CD4-positive, CD25-positive, alpha-beta regulatory T cell (primary cell): ENCODE measurements at regions not wholly inside any gene's neighbourhood (a gene's known extent, or its start where the extent isn't known, plus 50 kb on each side); places are given as distances from the start of the nearest gene placed in this dataset.

ENCODE experiments used
- ATAC-seq, 2 donors: fragments of 150-1000 bp; cut with Tn5 transposase; one replicate each; pipeline ENCODE4 v1.10.0; 2021; ENCODE audit warnings: low read depth in 2 of 2, moderate number of reproducible peaks in 2 of 2, moderate library complexity in 1 of 2
- DNase-seq, 3 donors: peaks; one replicate each; pipeline versions ENCODE4 v3.0.0 to v3.0.0-alpha.2; 2012 to 2022; ENCODE audit warnings: mixed read lengths in 1 of 3
- H3K27ac ChIP-seq: one replicate; pipeline ENCODE4 v1.7.0; 2013; ENCODE audit warnings: mild to moderate bottlenecking, low read length; ENCODE audit not compliant: insufficient read depth, poor library complexity, severe bottlenecking
- H3K27me3 ChIP-seq: one replicate; pipeline ENCODE4 v1.7.0; 2013; ENCODE audit warnings: low read length; ENCODE audit not compliant: control insufficient read depth, insufficient read depth
- H3K36me3 ChIP-seq: one replicate; pipeline ENCODE4 v1.7.0; 2013; ENCODE audit warnings: mild to moderate bottlenecking, low read length, moderate library complexity; ENCODE audit not compliant: control insufficient read depth, insufficient read depth
- H3K4me1 ChIP-seq: 2 replicates; pipeline ENCODE4 v1.7.0; 2013; ENCODE audit warnings: mild to moderate bottlenecking, low read length; ENCODE audit not compliant: insufficient read depth, control insufficient read depth, poor library complexity, severe bottlenecking
- H3K4me3 ChIP-seq: one replicate; pipeline ENCODE4 v1.7.0; 2013; ENCODE audit warnings: low read depth, mild to moderate bottlenecking, low read length, moderate library complexity
- H3K9me3 ChIP-seq, 2 experiments: 1 replicate in 1 of 2; 2 replicates in 1 of 2; pipeline ENCODE4 v1.7.0; 2013; ENCODE audit warnings: low read length in 2 of 2, mild to moderate bottlenecking in 1 of 2, moderate library complexity in 1 of 2; ENCODE audit not compliant: control insufficient read depth in 2 of 2
- H3K27ac Mint-ChIP-seq, 3 donors: one replicate each; pipeline ENCODE4 v1.8.0; 2020 to 2022; ENCODE audit warnings: mild to moderate bottlenecking in 3 of 3, mixed read lengths in 3 of 3, moderate library complexity in 2 of 3
- H3K27me3 Mint-ChIP-seq: one replicate; pipeline ENCODE4 v1.8.0; 2022; ENCODE audit warnings: mild to moderate bottlenecking, mixed read lengths
- H3K36me3 Mint-ChIP-seq: one replicate; pipeline ENCODE4 v1.8.0; 2020; ENCODE audit warnings: mixed read lengths
- H3K4me1 Mint-ChIP-seq, 4 donors: one replicate each; pipeline ENCODE4 v1.8.0; 2020 to 2022; ENCODE audit warnings: mixed read lengths in 4 of 4, mild to moderate bottlenecking in 1 of 4
- H3K4me3 Mint-ChIP-seq, 4 donors: one replicate each; pipeline ENCODE4 v1.8.0; 2020 to 2022; ENCODE audit warnings: mild to moderate bottlenecking in 4 of 4, mixed read lengths in 4 of 4, moderate library complexity in 3 of 4
- H3K9me3 Mint-ChIP-seq, 7 donors: one replicate each; pipeline ENCODE4 v1.8.0; 2020 to 2022; ENCODE audit warnings: mixed read lengths in 7 of 7, mild to moderate bottlenecking in 3 of 7, moderate library complexity in 2 of 7

DNA sequence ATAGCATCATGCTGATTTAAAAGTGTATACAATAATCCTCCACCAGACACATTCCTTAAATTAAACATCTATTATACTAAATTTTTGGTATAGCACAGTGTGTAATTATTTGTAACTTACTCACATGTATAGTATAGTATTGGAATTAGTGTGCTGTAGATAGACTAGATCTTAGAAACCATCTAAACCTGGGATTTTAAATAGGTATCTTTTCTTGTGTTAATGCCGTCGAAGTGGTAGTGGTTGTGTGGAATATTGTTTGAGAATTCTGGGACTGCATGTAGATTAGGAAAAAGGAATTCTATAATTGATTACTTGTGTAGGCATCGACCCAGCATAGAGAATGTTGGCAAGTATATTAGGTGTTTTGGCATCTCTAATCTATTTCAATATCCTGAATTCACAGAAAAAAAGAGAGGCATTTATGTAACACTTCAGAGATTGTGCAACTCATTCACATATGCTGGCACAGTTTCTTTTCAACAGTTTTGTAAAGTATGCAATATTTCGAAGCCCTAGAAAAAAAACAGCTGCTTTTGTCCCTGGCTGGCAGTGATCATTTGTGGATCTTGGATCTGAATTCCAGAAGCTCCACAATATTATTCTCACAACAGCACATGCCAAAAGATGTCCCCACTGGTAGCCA is 145.5 kb upstream of the AGR3 start:
- Histone ChIP-seq H3K27me3 (no peaks in the 10 kb centered on the region), H3K4me3 (no peak overlapping the region), H3K4me1 (peaks cover 45% of the 10 kb centered on the region), H3K9me3 (no peaks in the 10 kb centered on the region), H3K27ac (no peak overlapping the region), H3K36me3 (no peaks in the 10 kb centered on the region)
- Mint-ChIP-seq H3K36me3 (no peaks in the 10 kb centered on the region), H3K27me3 (no peaks in the 10 kb centered on the region), H3K9me3 (peaks cover 0 to 1% (median 0%) of the 10 kb centered on the region in 7 donors), H3K4me3 (no peak overlapping the region), H3K27ac (peak overlapping the region in 1 of 3 donors; percentile 34), H3K4me1 (peaks cover 25 to 65% (median 45%) of the 10 kb centered on the region in 4 donors)
- ATAC-seq: no peak
- DNase-seq: no peak

DNA sequence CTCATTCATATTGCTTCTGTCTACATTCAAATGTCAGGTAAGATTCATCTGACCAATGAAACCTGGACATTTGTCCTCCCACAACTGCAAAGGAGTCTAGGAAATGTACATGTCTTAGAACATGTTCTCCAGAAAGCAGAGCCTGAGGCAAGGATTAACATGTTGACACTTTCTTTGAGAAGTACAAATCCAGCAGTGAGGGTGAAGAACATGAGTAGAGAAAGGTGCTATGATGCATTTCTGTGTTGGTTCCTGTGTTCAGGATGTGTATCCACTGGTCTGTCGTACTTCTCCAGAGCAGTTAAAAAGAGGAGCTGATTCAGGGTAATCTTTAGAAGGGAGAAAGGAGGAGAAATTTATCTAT is 146.0 kb upstream of the AGR3 start:
- ATAC-seq (no peak), DNase-seq (no peak)
- Histone ChIP-seq H3K4me1 (peaks cover 41% of the 10 kb centered on the region), H3K27me3 (no peaks in the 10 kb centered on the region), H3K36me3 (no peaks in the 10 kb centered on the region), H3K4me3 (no peak overlapping the region), H3K9me3 (no peaks in the 10 kb centered on the region), H3K27ac (no peak overlapping the region)
- Mint-ChIP-seq H3K27me3 (no peaks in the 10 kb centered on the region), H3K9me3 (no peaks in the 10 kb centered on the region), H3K36me3 (no peaks in the 10 kb centered on the region), H3K27ac (peak overlapping the region in 1 of 3 donors; percentile 34), H3K4me3 (no peak overlapping the region), H3K4me1 (peaks cover 20 to 62% (median 41%) of the 10 kb centered on the region in 4 donors)

DNA sequence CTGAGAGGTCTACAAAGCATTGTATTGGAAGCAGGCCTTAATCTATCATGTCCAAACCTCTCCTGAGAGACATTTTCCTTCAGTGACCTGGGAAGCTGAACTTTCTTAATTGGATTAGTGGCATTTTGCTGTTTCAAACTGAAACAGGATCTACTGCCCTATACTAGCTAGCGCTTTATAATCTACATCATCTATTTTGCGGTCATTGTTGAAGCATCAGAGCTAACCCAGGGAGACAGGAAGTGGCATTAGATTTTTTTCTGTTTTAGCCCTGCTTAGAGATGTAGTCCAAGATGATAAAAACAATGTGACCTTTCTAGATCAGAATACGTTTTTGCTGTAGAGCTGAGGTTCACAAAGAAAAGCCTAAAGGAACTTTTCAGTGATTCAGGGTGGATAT is 147.4 kb upstream of the AGR3 start:
- peaks cover 29% of the 10 kb centered on the region for H3K4me1 ChIP-seq
- H3K27ac ChIP-seq: peak overlapping the region; percentile 60
- H3K9me3 Mint-ChIP-seq: no peaks in the 10 kb centered on the region
- H3K27ac Mint-ChIP-seq: peak overlapping the region in 1 of 3 donors; percentile 22
- H3K27me3 ChIP-seq: no peaks in the 10 kb centered on the region
- H3K4me3 Mint-ChIP-seq: peak overlapping the region in 3 of 4 donors; percentile 26 to 55 (median 49)
- peaks cover 14 to 55% (median 32%) of the 10 kb centered on the region in 4 donors for H3K4me1 Mint-ChIP-seq
- ATAC-seq: peak; percentile 85 to 90
- H3K27me3 Mint-ChIP-seq: no peaks in the 10 kb centered on the region
- no peaks in the 10 kb centered on the region for H3K36me3 Mint-ChIP-seq
- no peaks in the 10 kb centered on the region for H3K36me3 ChIP-seq
- DNase-seq: peak in 2 of 3 donors; percentile 51 to 73
- no peaks in the 10 kb centered on the region for H3K9me3 ChIP-seq
- H3K4me3 ChIP-seq: peak overlapping the region; percentile 49

DNA sequence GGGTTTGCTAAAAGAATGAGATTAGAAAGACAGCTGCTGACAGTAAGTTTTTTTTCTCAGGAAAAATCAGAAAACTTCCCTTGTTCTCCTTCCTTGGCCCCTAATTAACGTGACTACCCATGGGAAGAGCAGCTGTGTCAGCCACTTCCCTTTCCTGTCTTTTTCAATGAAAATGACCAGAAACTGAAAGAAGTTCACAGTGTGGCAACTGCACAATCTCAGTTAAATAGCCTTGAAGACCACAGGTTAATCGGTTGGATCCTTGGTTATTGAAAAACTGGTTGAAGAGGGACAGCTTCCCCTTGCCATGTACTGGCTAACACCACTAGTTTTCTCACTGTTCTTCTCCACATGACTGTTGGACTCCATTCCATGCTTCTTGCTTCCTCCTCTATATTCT is 148.8 kb upstream of the AGR3 start:
- Mint-ChIP-seq H3K36me3 (no peaks in the 10 kb centered on the region), H3K4me1 (peaks cover 14 to 52% (median 32%) of the 10 kb centered on the region in 4 donors), H3K9me3 (no peaks in the 10 kb centered on the region), H3K27ac (peak overlapping the region in 2 of 3 donors; percentile 72 to 81), H3K4me3 (no peak overlapping the region), H3K27me3 (no peaks in the 10 kb centered on the region)
- H3K4me3 ChIP-seq: peak overlapping the region; percentile 49
- ATAC-seq (no peak), DNase-seq (peak in 1 of 3 donors; percentile 46)
- H3K27me3 ChIP-seq: no peaks in the 10 kb centered on the region
- no peak overlapping the region for H3K27ac ChIP-seq
- H3K4me1 ChIP-seq: peaks cover 29% of the 10 kb centered on the region
- H3K9me3 ChIP-seq: no peaks in the 10 kb centered on the region
- no peaks in the 10 kb centered on the region for H3K36me3 ChIP-seq

DNA sequence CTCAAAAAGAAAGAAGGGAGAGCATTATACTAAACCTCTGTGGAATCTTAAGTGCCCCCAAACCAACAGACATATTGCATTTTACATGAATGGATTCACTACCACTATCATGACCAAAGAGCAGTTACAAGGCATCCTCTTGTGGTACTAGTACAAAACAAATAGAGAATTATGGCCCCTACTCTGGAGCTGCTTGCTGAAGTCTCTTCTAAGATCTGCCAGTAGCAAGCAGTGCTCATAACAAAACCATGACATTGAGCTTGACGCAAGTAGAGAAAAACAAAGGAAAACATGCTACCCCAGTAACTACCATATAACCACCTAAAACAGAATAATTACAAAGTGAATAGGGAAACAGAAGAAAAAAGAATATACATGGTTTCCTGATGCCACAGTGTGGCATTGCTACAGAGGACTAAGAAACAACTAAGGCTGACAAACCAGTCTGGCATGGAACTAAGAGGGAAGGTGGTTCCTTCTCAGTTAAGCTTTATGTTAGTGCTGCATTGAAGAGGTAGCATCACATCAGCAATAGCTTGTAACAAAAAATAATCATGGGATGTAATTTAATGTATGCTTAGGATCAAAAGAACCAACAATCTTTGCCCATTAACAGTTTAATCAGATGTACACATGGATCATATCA is 150.2 kb upstream of the AGR3 start:
- Histone ChIP-seq H3K9me3 (no peaks in the 10 kb centered on the region), H3K27ac (no peak overlapping the region), H3K36me3 (no peaks in the 10 kb centered on the region), H3K27me3 (no peaks in the 10 kb centered on the region), H3K4me1 (peaks cover 29% of the 10 kb centered on the region), H3K4me3 (no peak overlapping the region)
- Mint-ChIP-seq H3K27me3 (no peaks in the 10 kb centered on the region), H3K27ac (no peak overlapping the region), H3K9me3 (no peaks in the 10 kb centered on the region), H3K36me3 (no peaks in the 10 kb centered on the region), H3K4me3 (peak overlapping the region in 1 of 4 donors; percentile 48), H3K4me1 (peaks cover 12 to 45% (median 29%) of the 10 kb centered on the region in 4 donors)
- ATAC-seq (peak in 1 of 2 donors; percentile 18), DNase-seq (peak in 1 of 3 donors; percentile 29)

DNA sequence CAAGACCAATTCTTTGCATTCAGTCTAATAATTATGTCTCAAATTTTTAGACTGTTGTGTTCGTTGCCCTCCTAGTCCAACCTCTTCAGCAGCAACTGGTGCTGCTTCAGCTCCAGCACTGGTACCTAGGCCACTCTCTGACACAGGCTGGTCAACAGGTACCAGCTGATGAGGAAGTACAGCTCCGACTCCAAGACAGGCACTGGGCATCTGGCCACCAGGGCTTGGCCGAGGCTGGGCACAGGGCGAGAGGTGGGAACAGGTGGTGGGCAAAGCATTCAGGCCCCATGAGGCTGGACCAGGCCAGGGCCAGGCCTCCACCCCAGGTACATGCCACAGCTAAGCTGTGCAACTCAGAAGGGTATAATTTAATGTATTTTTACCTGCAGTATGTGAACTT is 151.5 kb upstream of the AGR3 start:
- Histone ChIP-seq H3K4me3 (no peak overlapping the region), H3K27me3 (no peaks in the 10 kb centered on the region), H3K27ac (no peak overlapping the region), H3K4me1 (peaks cover 26% of the 10 kb centered on the region), H3K9me3 (no peaks in the 10 kb centered on the region), H3K36me3 (no peaks in the 10 kb centered on the region)
- H3K27me3 Mint-ChIP-seq: no peaks in the 10 kb centered on the region
- H3K9me3 Mint-ChIP-seq: no peaks in the 10 kb centered on the region
- DNase-seq: no peak
- no peak overlapping the region for H3K4me3 Mint-ChIP-seq
- no peaks in the 10 kb centered on the region for H3K36me3 Mint-ChIP-seq
- ATAC-seq: no peak
- H3K4me1 Mint-ChIP-seq: peaks cover 8 to 33% (median 24%) of the 10 kb centered on the region in 4 donors
- H3K27ac Mint-ChIP-seq: no peak overlapping the region

DNA sequence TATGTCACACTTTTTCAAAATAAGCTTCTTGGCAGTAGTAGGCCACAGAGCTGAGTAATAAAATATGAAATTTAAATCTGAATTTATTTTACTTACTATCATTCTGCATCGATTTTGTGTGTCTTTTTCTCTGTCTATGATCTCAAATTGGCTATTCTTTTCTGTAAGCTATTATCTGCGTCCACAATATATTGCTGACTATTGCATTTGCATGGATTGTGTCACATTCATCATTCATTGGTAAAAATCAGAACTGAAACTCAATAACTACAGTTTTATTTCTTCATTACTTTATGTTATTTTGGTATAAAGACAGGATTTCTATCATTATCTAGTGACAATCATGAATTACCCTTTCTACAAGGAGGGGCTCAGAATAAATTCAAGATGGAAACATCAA is 154.8 kb upstream of the AGR3 start:
- no peaks in the 10 kb centered on the region for H3K9me3 ChIP-seq
- peaks cover 8 to 18% (median 15%) of the 10 kb centered on the region in 4 donors for H3K4me1 Mint-ChIP-seq
- H3K27ac ChIP-seq: no peak overlapping the region
- no peak overlapping the region for H3K27ac Mint-ChIP-seq
- H3K4me3 ChIP-seq: no peak overlapping the region
- no peak overlapping the region for H3K4me3 Mint-ChIP-seq
- no peak for DNase-seq
- no peaks in the 10 kb centered on the region for H3K36me3 Mint-ChIP-seq
- no peaks in the 10 kb centered on the region for H3K9me3 Mint-ChIP-seq
- peaks cover 5% of the 10 kb centered on the region for H3K4me1 ChIP-seq
- no peaks in the 10 kb centered on the region for H3K36me3 ChIP-seq
- ATAC-seq: no peak
- H3K27me3 ChIP-seq: no peaks in the 10 kb centered on the region
- H3K27me3 Mint-ChIP-seq: no peaks in the 10 kb centered on the region

DNA sequence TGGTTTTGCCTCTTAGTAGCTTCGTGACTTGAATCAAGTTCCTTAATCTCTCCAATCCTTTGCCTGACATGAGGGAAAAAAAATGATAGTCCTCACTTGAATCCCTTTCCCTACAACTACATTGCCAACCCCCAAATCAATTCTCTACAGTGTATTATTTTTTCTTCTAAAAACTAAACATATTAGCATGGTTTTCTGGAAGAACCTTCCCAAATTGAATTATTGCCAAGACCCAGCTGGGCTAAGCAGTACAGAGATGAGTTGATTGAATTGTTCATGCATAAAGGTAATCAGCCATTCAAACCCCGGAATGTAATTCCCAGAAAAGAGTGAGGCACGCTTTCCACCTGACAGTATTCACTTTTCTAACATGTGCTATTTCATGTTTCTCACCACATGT is 155.6 kb upstream of the AGR3 start:
- H3K4me3 ChIP-seq: no peak overlapping the region
- Mint-ChIP-seq H3K27me3 (no peaks in the 10 kb centered on the region), H3K9me3 (no peaks in the 10 kb centered on the region), H3K4me3 (no peak overlapping the region), H3K27ac (no peak overlapping the region), H3K4me1 (peaks cover 5 to 14% (median 11%) of the 10 kb centered on the region in 4 donors), H3K36me3 (no peaks in the 10 kb centered on the region)
- no peak overlapping the region for H3K27ac ChIP-seq
- H3K36me3 ChIP-seq: no peaks in the 10 kb centered on the region
- no peaks in the 10 kb centered on the region for H3K9me3 ChIP-seq
- H3K27me3 ChIP-seq: no peaks in the 10 kb centered on the region
- H3K4me1 ChIP-seq: peaks cover 9% of the 10 kb centered on the region
- DNase-seq (no peak), ATAC-seq (no peak)
